GM21576 (cell line): ENCODE measurements at regions not wholly inside any gene's neighbourhood (a gene's known extent, or its start where the extent isn't known, plus 50 kb on each side); places are given as distances from the start of the nearest gene placed in this dataset.
A peak's percentile ranks its signal among the peaks of the same experiment; 100 is the strongest.

ENCODE experiments used
- ATAC-seq: cut with Tn5 transposase; IDR thresholded peaks from one replicate; pipeline ENCODE4 v1.9.1; 2021; ENCODE audit warnings: mild to moderate bottlenecking, moderate library complexity; ENCODE audit not compliant: unreplicated experiment

DNA sequence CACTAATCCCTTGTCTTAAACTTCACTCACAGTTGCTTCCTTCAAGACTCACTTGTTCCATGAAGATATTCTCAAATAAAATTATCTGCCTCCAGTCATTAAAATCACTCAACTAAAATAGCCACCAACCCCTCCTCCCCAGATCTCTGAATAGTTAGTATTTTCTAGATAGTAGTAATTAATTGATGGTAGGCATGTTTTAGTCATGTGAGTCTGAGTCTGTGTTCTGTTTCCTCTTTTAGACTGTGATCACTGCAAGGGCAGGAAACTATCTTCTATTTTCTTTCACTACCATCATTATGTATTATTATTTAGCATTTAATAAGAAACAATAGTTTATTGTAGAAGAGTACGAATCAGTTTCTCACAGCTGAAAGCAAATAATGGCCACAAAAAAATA, 1080.5 kb downstream of the IGSF11 start:
- ATAC-seq, result no peak

DNA sequence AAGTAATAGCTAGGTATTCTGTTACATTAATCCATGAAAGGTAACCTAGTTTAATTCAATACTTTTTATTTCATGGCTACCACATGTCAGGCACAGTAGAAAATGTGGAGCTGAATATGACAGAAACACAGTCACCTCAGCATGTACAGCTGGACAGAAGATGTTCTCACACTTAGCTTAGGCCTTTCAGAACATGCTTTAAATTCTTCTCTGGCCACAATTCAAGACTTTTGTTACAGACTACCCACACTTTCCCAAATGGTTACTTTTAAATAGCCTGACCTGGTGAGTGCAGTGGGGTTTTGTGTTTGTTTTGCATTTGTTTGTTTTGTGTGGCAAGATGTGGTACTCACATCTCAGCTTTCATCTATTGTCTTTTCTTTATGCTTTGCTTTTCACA, 1079.5 kb downstream of the IGSF11 start:
- no peak for ATAC-seq

GRCh38 chr3:117958027-117958426, 1076.6 kb downstream of the IGSF11 start:
- no peak for ATAC-seq

- ATAC-seq, result no peak
These were observed 1071.9 kb downstream of the IGSF11 start for GRCh38 chr3:117962750-117963149.

GRCh38 chr3:117963858-117964257, 1070.8 kb downstream of the IGSF11 start:
- ATAC-seq, result no peak

DNA sequence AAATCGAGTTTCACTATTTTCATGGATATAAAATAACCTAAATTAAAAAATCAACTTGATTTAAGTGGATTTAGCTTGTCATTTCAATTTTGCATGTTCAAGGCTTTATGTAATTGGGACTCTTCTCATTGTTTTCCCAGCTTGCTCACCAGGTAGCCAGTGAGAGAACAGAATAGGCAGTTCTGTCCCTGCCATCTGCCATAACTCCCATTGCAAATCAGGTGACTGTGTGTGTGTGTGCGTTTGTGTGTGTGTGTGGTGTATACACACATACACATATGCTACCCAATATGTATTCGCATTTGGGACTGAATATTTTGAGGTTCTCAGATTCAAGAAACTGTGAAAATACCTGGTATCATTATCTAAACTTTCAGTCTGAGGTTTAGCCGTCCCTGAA, 1069.8 kb downstream of the IGSF11 start:
- ATAC-seq, result no peak

GRCh38 chr3:117977504-117978228, 1057.0 kb downstream of the IGSF11 start:
- ATAC-seq, result no peak

GRCh38 chr3:117979466-117979865, 1055.2 kb downstream of the IGSF11 start:
- ATAC-seq, result no peak

GRCh38 chr3:117987256-117987655, 1047.4 kb downstream of the IGSF11 start:
- ATAC-seq, result no peak

DNA sequence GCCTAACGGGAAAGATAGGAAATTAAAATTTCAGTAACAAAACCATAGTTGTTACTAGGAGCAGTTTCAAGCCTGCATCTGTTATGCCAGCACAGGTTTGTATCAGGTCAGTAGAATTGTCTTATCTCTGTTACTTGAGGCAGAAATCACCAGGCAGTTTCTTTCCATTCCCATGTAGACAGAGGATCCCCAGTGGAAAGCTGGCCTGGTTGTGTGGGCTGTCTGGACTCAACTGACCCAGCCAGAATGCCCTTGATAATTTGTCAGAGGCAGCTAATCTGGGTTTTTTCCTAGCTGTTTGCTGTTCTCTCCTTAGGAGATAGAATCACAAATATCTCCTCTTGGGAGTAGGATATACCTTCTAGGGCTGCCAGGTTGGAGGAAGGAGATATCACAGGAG, 1044.7 kb downstream of the IGSF11 start:
- ATAC-seq, result no peak

- ATAC-seq, result no peak
These were observed 1044.0 kb downstream of the IGSF11 start for GRCh38 chr3:117990627-117991026.

DNA sequence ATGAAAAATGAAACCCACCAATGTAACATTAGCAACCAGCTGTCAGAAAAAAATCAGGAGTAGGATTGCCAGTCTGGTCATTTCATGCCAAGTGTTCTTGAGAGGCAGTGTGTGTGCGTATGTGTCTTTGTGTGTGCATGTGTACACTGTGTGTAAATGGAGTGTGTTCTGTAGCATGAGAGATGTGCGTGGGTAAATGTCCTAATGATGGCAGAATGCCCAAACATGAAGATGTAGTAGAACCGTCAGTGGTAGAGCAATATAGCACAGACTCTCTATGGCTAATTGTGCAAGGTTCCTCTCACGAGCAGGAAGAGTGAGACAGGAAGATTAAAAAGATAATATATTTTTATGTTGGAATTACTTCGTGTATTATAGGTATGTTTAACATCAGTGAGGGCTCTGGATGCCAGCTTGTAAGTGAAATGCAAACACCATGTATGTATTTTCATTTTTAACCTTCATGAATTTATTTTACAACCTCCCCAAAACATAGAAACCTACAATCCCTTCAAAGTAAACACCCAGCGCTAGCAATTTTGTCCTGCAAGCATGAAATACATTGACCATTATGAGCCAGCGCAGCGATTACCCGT, 1038.7 kb downstream of the IGSF11 start:
- ATAC-seq, result no peak

DNA sequence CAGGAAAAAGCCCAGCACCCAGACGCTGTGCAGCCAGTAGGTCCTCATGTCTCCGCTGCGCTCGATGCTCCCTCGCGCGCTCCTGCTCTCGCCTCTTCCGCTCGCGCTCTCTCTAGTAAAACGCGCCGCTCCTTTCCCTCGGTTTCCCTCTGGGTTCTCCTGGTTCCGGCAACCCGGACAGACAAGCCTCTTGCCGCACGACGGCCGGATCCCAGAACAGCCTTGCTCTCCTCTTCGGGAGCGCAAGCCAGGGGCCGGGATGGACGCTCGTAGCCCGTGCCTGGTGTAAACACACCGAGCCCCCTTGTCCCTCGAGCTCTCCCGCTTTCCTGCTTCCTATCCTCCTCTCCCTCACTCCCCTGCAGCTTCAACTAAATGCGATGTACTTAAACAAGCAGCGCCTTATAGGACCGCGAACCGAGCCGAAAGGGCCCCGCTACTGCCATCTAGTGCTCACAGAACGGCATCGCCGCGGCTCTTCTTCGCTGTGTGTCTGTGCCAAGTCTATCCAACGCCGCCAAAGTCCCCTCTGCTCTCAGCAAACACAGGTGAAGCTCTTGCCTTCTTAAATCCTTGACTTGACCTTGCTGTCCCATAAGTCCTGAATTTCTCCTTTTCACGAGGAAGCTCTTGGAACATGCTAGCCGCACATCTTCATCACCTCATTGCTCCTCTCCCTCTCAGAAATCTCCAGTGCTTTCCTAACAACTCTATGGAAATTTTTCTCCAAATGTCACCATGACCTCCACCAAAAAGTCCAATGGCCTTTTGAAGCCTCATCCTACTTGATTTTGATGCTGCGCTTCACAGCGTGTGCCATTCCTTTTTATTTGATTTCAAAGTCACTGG, 1037.2 kb downstream of the IGSF11 start:
- peak; percentile 98 for ATAC-seq

DNA sequence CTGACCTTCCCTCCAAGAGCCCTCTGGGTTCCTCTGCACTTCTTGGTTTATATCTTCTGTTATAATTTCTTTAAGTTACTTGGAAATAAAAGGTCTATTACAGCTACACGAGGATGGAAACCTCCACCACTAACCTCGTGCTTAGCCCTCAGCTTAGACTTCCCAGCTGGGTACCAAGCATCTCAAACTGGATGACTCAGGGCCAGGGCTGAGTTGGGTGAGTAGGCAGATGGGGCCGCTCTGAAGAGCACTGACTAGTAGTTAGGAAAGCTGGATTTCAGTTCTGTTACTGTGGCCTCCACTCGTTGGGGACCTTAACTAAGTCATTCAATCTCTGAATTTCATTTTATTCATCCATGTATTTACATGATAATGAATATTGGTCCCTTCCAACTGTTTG, 1036.6 kb downstream of the IGSF11 start:
- no peak for ATAC-seq

DNA sequence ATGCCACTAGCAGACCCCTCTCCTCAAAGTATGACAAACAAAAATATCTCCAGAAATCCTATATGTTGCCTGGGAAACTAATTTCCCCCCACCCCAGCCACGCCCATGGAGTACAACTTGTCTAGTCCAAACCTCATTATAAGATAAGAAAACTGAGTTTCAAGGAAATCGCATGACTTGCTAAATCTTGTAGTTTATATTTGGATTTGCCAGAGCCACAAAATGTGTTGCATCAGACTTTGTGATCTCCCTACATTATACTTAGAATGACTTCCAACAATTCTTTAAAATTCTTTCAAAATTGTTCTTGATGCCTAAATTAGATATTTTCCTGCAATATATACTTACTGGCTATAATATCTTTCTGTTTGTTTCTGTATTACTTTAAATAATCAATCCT, 1034.4 kb downstream of the IGSF11 start:
- ATAC-seq, result no peak

GRCh38 chr3:118001380-118001779, 1033.3 kb downstream of the IGSF11 start:
- no peak for ATAC-seq

GRCh38 chr3:118011910-118012309, 1022.7 kb downstream of the IGSF11 start:
- ATAC-seq, result no peak

DNA sequence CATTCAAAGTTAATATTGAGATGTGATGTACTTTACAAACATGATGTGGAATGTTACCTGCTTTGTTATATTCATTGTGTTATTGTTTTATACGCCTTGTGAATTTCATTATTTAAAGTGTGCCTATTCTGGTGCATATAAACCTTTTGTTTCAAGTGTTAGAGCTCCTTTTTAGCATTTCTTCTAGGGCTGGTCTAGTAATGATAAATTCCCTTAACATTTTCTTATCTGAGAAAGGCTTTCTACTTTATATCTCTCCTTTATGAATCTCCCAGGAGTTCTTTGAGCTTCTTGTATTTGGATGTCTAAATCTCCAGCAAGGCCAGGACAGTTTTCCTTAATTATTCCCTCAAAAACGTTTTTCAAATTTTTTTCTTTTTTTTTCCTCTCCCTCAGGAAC, 1005.6 kb downstream of the IGSF11 start:
- no peak for ATAC-seq

GRCh38 chr3:118036215-118036614, 998.4 kb downstream of the IGSF11 start:
- ATAC-seq, result no peak

GRCh38 chr3:118055381-118055780, 979.3 kb downstream of the IGSF11 start:
- no peak for ATAC-seq

DNA sequence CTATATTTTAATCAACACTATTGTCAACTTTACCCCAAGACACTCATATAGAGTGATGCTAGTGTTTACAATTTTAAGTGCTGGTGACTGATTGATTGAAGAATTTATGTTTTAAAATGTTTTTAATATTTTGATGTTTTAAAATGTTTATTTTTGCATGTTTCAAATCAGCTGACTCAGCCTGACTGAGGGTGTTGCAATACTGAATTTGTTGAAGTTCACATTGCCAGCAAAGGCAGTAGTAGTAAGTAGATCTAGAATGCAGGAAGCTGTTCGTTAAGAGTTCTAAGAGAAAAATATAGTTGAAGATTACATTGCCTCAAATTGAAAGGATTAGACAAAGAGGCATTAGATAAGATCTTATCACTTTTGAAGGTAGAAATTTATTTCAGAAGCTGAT, 977.6 kb downstream of the IGSF11 start:
- no peak for ATAC-seq

GRCh38 chr3:118059096-118059495, 975.5 kb downstream of the IGSF11 start:
- no peak for ATAC-seq
